Mucosa of rectum (tissue), 2 donors: ENCODE measurements at regions not wholly inside any gene's neighbourhood (a gene's known extent, or its start where the extent isn't known, plus 50 kb on each side); places are given as distances from the start of the nearest gene placed in this dataset.

Experiments
- H3K27ac ChIP-seq, 2 donors: one replicate each; pipeline ENCODE4 v1.7.0; 2013; ENCODE audit warnings: inconsistent platforms in 2 of 2, low read depth in 2 of 2, low read length in 2 of 2
- H3K27me3 ChIP-seq, 2 donors: one replicate each; pipeline ENCODE4 v1.7.0; 2013; ENCODE audit warnings: low read length in 2 of 2; ENCODE audit not compliant: control insufficient read depth in 2 of 2, insufficient read depth in 2 of 2
- H3K36me3 ChIP-seq, 2 donors: one replicate each; pipeline ENCODE4 v1.7.0; 2013; ENCODE audit warnings: low read length in 2 of 2; ENCODE audit not compliant: control insufficient read depth in 2 of 2, insufficient read depth in 2 of 2
- H3K4me1 ChIP-seq, 2 donors: one replicate each; pipeline ENCODE4 v1.7.0; 2013; ENCODE audit warnings: low read length in 2 of 2, mild to moderate bottlenecking in 1 of 2; ENCODE audit not compliant: control insufficient read depth in 2 of 2, insufficient read depth in 2 of 2
- H3K4me3 ChIP-seq, 2 donors: one replicate each; pipeline ENCODE4 v1.7.0; 2013; ENCODE audit warnings: low read length in 2 of 2
- H3K9ac ChIP-seq, 2 donors: one replicate each; pipeline ENCODE4 v1.7.0; 2013; ENCODE audit warnings: low read length in 2 of 2, low read depth in 1 of 2, mild to moderate bottlenecking in 1 of 2
- H3K9me3 ChIP-seq, 2 donors: one replicate each; pipeline ENCODE4 v1.7.0; 2013; ENCODE audit warnings: low read length in 2 of 2; ENCODE audit not compliant: control insufficient read depth in 2 of 2
- donor health status: healthy.
- donor health status: Normal muscosa, but diverticular disease.

GRCh38 chr1:184907500-184907899, 66.8 kb downstream of the NIBAN1 start:
- Histone ChIP-seq H3K36me3 (no peaks in the 10 kb centered on the region), H3K4me1 (peaks cover 5 to 8% of the 10 kb centered on the region in 2 donors), H3K4me3 (no peak overlapping the region), H3K9ac (no peak overlapping the region), H3K27me3 (peaks cover 0 to 7% of the 10 kb centered on the region in 2 donors), H3K27ac (no peak overlapping the region), H3K9me3 (no peaks in the 10 kb centered on the region)

- Histone ChIP-seq H3K9ac (no peak overlapping the region), H3K27me3 (peaks cover under 1 to 7% of the 10 kb centered on the region in 2 donors), H3K4me3 (no peak overlapping the region), H3K9me3 (no peaks in the 10 kb centered on the region), H3K4me1 (peaks cover 5 to 8% of the 10 kb centered on the region in 2 donors), H3K27ac (no peak overlapping the region), H3K36me3 (no peaks in the 10 kb centered on the region)
These were observed 67.5 kb downstream of the NIBAN1 start for GRCh38 chr1:184906761-184907160.

- H3K4me1 ChIP-seq: peaks cover 5 to 8% of the 10 kb centered on the region in 2 donors
- no peaks in the 10 kb centered on the region for H3K36me3 ChIP-seq
- H3K27me3 ChIP-seq: peaks cover 4 to 7% of the 10 kb centered on the region in 2 donors
- no peaks in the 10 kb centered on the region for H3K9me3 ChIP-seq
- no peak overlapping the region for H3K9ac ChIP-seq
- H3K27ac ChIP-seq: no peak overlapping the region
- no peak overlapping the region for H3K4me3 ChIP-seq
These were observed 68.5 kb downstream of the NIBAN1 start for GRCh38 chr1:184905601-184906322.

- H3K9me3 ChIP-seq: no peaks in the 10 kb centered on the region
- H3K36me3 ChIP-seq: no peaks in the 10 kb centered on the region
- H3K9ac ChIP-seq: no peak overlapping the region
- no peak overlapping the region for H3K27ac ChIP-seq
- peaks cover 5 to 8% of the 10 kb centered on the region in 2 donors for H3K4me1 ChIP-seq
- H3K27me3 ChIP-seq: peaks cover 4% of the 10 kb centered on the region in 2 donors
- H3K4me3 ChIP-seq: no peak overlapping the region
These were observed 71.1 kb downstream of the NIBAN1 start for GRCh38 chr1:184903111-184903692.

- Histone ChIP-seq H3K9ac (no peak overlapping the region), H3K9me3 (no peaks in the 10 kb centered on the region), H3K4me1 (peaks cover 5 to 7% of the 10 kb centered on the region in 2 donors), H3K36me3 (no peaks in the 10 kb centered on the region), H3K4me3 (no peak overlapping the region), H3K27ac (no peak overlapping the region), H3K27me3 (peaks cover 4% of the 10 kb centered on the region in 2 donors)
These were observed 73.8 kb downstream of the NIBAN1 start for GRCh38 chr1:184900507-184900906.

GRCh38 chr1:184896000-184896399, 78.3 kb downstream of the NIBAN1 start:
- H3K27me3 ChIP-seq: no peaks in the 10 kb centered on the region
- H3K36me3 ChIP-seq: no peaks in the 10 kb centered on the region
- no peak overlapping the region for H3K4me3 ChIP-seq
- no peaks in the 10 kb centered on the region for H3K9me3 ChIP-seq
- no peaks in the 10 kb centered on the region for H3K4me1 ChIP-seq
- no peak overlapping the region for H3K9ac ChIP-seq
- H3K27ac ChIP-seq: no peak overlapping the region

GRCh38 chr1:184895086-184895485, 79.2 kb downstream of the NIBAN1 start:
- Histone ChIP-seq H3K9ac (no peak overlapping the region), H3K4me1 (no peaks in the 10 kb centered on the region), H3K36me3 (no peaks in the 10 kb centered on the region), H3K9me3 (no peaks in the 10 kb centered on the region), H3K27me3 (no peaks in the 10 kb centered on the region), H3K4me3 (no peak overlapping the region), H3K27ac (no peak overlapping the region)

GRCh38 chr1:184893695-184894094, 80.6 kb downstream of the NIBAN1 start:
- H3K27me3 ChIP-seq: no peaks in the 10 kb centered on the region
- no peak overlapping the region for H3K9ac ChIP-seq
- H3K4me1 ChIP-seq: no peaks in the 10 kb centered on the region
- H3K36me3 ChIP-seq: no peaks in the 10 kb centered on the region
- no peak overlapping the region for H3K4me3 ChIP-seq
- no peak overlapping the region for H3K27ac ChIP-seq
- H3K9me3 ChIP-seq: no peaks in the 10 kb centered on the region

GRCh38 chr1:184892116-184892515, 82.2 kb downstream of the NIBAN1 start:
- Histone ChIP-seq H3K4me1 (no peaks in the 10 kb centered on the region), H3K9ac (no peak overlapping the region), H3K9me3 (no peaks in the 10 kb centered on the region), H3K27me3 (no peaks in the 10 kb centered on the region), H3K4me3 (no peak overlapping the region), H3K27ac (no peak overlapping the region), H3K36me3 (no peaks in the 10 kb centered on the region)

- H3K27me3 ChIP-seq: no peaks in the 10 kb centered on the region
- no peak overlapping the region for H3K9ac ChIP-seq
- no peak overlapping the region for H3K27ac ChIP-seq
- H3K4me3 ChIP-seq: no peak overlapping the region
- H3K36me3 ChIP-seq: no peaks in the 10 kb centered on the region
- no peaks in the 10 kb centered on the region for H3K4me1 ChIP-seq
- no peaks in the 10 kb centered on the region for H3K9me3 ChIP-seq
These were observed 82.9 kb downstream of the NIBAN1 start for GRCh38 chr1:184891440-184891839.
